Activated CD8-positive, alpha-beta memory T cell treated with anti-CD3 and anti-CD28 coated beads, Interleukin-2, amount 50 U/mL, for 1 hour (primary cell): ENCODE measurements at regions not wholly inside any gene's neighbourhood (a gene's known extent, or its start where the extent isn't known, plus 50 kb on each side); places are given as distances from the start of the nearest gene placed in this dataset.

Source experiments
- DNase-seq: peaks from one replicate; pipeline ENCODE4 v3.0.0-alpha.2; 2020; ENCODE audit errors: extremely low read depth

DNA sequence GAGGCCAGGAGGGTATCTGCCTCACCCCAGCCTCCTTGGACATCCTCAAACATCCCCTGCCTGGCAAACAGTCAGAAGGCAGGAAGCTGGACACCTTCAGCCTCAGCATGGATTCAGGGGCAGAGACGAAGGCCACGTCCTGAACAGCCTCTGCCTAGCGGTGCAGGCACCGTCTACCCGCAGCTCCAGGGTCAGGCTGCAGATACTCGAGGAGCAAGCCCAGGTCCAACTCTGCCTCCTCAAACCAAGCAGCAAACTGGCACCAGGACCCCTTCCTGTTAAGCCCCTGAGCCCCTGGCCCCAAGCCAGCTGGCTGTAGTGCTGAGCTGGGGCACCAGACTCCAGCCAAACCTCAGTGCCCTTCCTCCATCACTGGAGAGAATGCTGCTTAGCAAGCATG is 494.7 kb downstream of the NPHP4 start:
- no peak for DNase-seq

DNA sequence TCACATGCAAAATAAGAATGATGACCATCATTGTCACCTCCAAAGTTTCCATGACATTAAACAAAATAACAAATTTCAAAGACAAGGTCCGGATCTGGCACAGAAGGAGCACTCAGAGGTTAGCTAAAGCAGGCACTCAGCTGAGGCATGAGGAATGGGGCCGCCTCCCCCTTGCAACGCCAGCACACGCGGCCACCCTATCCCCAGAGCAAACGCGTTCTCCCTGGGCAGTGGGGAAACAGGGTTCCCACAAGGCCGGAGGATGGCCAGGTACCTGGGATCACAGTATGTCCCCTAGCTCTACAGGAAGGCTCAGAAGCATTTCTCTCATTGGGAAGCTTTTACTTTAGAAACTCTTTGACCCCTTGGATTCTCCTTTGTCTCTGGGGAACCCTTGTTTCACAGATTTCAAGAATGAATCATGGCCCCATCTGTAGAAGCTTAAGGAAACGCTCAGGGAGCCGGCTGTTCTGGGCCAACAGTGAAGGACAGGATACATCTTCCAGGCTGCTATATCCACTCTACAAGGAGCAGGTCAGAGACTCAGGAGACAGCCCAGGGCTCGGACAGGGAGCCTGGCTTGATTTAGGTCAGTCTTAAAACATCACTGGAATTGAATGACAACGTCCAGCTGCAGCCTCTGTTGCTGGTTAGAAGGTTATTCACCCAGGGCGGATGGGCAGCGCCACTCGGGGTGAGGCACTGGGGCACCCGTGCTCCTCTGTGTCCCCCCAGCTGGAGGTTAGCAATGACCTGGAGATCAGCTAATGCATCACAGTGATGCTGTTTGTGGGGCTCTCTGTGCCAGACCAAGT is 496.4 kb downstream of the NPHP4 start:
- no peak for DNase-seq

DNA sequence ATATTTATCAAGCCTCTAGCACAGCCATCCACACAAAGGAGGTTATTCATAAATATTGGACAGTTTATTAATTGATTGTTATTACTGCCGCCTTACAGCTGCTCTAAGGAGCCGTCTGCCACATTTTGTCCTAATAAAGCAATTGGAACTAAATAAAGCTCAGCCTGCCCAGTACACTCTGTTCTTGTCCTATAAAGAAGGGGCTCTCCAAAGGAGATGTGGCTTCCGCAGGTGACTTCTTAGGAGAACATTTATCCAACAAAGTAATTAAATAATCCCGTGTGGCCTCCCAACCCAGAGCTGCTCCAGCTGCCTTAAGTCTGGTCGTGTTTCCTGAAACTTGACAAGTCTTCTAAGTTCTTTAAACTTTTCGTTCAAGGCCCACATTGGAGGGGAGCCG is 497.7 kb downstream of the NPHP4 start:
- no peak for DNase-seq

DNA sequence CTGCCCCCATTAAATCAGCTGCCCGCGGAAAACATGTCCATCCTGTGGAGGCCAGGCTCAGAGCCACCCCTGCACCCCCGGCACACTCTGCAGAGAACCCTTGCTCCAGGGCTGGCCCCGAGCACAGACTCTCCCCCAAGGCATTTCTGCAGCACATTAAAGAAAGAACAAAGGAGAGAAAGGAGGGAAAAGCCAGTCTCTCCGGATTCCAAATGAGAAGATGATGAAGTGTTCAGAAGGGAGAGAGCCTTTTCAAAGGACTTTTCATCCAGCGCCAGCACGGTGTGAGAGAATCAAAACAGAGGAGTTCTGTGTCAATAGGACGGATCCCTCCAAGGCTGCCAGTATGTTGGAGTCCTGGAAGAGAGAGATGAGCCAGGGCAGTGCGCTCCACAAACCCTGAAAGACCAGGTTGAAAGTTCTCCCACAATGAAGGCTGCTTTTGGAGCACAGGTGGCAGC is 498.3 kb downstream of the NPHP4 start:
- DNase-seq, result no peak

DNA sequence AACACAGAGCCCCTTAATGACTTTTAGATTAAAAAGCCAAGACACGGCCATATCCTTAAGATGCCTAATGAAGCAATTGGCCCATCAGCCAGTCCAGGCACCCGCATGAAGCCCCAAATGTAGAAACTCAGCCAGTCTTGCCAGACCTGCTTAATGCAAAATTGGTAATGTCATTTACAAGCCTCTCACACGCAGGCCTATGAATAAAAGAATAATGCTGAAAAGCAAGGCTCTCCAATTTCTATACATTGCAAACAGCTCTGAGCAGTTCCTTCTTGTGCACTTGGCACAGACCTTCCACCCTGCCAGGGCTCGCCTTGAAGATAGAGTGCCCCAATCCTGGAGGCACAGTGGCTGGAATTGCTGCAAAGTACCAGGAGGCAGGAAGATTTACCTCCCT is 498.9 kb downstream of the NPHP4 start:
- no peak for DNase-seq

DNA sequence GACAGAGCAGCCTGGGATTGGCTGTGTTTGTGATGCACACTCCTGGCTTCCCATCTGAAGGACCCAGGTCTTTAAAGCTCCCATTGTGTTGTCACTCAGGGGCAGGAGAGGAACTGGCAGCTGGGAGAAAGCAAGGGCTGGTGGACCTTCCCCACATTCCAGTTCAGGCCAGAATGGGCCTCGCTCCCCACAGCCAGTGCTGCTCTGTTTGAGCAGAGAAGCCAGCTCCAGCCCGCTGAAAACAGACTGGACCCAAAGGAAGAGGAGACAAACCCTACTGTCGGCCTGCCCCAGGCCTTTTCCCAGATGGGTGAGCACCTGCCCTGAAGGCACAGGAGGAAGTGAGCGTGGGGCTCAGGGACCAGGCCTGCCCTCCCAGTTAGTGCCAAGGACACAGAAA is 499.4 kb downstream of the NPHP4 start:
- DNase-seq, result no peak

DNA sequence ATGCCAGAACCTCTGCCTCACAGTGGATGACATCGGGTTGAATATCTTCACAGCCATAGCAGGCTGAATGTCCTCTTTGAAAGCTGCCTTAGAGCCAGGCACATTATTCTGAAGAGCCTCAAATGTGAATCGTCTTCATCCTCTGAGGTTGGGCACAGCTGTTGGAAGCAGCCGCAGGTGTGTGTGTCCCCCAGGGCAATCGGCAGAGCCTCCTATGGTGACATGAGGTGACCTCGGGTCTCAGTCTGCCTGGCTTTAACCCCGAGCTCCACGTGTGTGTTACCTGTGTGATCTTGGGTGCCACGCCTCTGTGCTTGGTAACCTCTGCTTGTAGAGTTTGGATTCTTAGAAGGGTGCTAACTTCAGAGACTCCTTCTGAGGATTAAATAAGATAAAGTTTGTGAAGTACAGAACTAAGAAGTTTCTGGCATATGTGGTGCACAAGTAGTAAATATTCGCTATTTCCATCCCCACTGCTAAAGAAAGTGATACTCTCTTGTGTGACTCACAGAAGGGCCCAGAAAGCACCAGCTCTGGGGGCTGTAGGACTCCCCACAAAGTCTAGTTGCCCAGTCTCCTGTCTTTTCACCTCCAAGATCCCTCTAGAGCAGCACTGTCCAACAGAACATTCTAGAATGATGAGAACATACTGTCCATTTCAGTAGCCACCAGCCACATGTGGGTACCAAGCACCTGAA is 500.9 kb downstream of the NPHP4 start:
- no peak for DNase-seq

DNA sequence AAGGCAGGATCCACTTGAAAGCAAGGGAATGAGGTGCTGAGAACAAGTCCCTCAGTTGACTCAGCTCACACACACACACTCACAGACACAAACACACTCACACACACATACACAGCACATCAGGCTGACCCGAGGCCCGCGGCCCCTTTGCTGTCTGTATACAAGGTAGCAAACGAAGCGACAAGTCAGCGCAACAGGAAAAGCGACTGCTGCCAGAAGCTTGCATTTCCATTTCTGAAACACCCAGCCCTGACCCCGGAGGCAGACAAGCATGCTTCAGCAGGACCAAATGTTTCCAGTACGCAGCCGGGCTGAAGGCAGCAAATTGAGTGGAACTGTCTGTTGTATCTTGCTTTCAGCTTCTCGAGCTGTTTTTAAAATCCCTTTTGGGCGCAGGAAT is 501.6 kb downstream of the NPHP4 start:
- DNase-seq, result no peak

DNA sequence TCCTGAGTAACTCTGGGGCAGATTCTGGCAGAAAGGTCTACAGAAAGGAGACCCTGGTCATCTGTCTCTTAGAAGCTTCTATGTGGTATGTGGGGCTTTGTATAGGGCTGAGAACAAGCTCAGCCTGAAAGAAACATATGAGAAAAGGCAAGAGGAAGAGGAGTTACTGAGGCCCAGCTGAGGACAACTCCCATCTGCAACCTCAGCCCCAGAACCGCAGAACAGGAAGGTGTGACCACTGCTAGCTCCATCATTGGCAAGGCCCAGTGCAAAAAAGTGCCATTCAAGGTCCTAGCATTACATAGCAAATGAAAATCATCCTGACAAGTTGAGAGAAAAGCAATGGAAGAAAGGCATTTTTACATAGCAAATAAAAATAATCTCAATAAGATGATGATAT is 503.8 kb downstream of the NPHP4 start:
- no peak for DNase-seq

DNA sequence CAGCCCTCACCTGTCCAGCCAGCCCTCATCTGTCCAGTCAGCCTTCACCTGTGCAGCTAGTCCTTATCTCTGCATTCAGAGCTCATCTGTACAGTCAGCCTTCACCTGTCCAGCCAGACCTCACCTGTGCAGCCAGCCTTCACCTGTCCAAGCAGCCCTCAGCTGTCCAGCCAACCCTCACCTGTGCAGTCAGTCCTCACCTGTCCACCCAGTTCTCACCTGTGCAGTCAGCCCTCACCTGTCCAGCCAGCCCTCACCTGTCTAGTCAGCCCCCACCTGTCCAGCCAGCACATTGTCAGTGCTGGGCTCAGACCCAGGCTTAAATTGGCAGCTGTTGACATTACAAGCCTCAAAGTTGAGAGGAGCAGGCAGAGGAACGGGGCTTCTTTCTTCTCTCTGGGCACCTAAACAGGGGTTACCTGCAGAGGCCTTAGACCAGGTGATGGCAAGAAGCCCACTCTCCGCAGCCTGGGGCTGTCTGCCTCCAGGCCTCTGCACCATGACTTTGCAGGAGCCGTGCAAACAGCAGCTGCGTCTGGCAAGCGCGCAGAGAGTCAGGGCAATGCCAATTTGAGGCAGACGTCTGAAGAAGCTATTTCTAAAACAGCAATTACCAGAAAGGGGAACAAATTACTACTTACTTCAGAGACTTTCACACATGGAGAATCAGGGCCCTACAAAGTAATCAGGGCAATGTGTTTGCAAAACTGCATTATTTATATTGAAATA is 506.1 kb downstream of the NPHP4 start:
- DNase-seq, result no peak

DNA sequence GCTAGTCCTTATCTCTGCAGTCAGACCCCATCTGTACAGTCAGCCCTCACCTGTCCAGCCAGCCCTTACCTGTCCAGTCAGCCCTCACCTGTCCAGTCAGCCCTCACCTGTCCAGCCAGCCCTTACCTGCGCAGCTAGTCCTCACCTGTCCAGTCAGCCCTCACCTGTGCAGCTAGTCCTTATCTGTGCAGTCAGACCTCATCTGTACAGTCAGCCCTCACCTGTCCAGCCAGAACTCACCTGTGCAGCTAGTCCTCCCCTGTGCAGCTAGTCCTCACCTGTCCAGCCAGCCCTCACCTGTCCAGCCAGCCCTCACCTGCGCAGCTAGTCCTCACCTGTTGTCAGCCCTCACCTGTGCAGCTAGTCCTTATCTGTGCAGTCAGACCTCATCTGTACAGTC is 506.8 kb downstream of the NPHP4 start:
- DNase-seq, result no peak

DNA sequence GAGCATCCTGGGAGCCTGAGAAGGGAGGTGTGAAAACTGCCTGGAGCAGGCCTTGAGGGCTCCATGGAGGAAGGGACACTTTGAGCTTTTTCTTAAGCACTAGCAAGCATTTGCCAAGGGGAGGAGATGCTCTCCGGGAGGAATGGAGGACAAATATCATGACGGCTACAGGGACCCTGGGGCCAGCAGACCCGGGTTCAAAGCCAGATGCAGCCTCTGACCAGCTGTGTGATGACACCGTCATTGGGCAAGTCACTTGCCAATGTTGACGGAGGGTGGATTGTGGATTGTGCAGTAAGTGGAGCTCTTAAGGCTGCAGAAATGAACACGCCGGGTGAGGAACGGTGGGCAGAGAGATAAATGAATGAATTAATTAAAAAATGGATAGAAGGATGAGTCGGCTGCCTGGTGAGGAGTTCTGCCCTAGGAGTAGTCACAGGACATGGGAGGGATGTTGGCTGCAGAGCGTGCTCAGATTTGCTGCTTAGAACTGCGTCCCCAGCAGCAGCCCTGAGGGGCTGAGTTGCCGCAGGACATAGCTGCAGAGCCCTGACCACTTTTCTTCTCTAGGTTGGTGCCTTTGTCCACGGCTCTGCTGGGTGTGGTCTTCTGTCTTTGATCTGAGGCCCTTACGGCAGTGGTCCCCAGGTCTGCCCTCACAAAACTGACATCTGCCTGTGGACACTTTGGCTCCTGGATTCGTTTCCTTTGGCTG is 507.6 kb downstream of the NPHP4 start:
- no peak for DNase-seq

DNA sequence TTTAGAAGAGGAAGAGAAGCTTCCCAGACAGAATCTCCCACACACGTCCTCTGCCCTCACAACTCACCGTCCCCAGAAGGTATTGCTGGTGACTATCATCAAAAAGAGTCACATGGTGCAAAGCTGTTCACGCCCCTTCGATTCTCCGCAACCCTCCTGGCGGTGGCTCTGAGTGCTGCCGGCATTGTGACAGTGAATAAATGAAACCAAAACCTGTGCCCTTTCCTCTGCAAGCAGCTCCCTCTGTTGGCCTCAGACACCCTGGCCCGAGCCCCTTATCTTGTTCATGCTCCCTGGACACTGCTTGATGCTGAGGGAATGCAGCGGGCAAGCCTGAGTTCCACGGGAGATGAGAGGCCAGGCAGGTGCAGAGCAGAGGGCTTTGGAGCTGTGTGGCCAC is 510.3 kb downstream of the NPHP4 start:
- DNase-seq, result peak; percentile 3

DNA sequence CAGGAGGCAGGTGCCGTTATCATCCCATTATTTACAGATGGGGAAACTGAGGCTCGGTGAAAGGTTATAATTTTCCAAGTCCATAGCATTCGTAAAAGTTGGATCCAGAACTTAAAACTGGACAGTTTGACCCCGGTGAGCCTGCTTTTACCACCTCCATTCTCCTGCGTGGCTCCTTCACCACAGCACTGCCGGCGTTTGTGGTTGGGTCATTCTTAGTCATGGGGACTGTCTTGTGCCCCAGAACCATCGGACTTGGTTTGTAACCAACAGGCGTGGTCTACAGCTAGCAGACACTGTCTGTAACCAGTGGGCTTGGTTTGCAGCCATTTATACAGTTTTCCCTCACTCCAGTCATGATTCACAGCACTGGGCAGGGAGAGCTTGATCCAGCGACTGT is 511.3 kb downstream of the NPHP4 start:
- DNase-seq, result no peak

DNA sequence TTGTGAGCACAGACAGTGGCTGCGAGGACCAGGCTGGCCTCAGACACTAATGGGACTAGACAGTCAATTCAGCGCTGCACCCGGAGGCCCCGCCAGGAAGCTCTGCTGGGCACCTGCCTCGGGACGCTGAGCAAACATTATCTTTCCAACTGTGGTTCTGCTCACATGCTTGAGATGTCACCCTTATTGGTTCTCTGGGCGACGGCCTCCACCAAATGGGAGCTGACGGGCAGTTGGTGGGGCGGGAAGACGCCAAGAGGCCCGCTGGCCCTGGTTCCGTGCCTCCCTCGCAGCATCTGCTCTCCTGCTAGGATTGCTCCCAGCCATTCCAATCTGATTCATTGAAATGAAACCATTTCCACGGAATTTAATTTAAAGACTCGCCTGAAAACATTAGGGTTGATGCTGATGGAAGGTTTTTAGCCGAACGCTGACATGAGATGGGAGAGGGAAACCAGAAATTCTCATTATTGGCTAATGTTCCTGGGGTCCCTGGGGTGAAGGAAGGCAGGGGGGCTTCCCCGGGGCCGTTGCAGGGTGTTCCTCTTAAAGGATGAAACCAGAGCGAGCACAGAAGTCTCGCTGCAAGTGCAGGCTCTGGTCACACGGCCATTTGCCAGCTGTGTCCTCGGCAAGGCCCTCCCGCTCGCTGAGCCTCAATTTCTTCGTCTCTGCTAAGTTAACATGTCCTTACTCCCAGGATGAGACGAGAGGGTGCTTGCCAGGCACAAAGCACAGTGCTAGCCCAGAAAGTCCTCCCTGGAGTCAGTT is 512.2 kb downstream of the NPHP4 start:
- no peak for DNase-seq

DNA sequence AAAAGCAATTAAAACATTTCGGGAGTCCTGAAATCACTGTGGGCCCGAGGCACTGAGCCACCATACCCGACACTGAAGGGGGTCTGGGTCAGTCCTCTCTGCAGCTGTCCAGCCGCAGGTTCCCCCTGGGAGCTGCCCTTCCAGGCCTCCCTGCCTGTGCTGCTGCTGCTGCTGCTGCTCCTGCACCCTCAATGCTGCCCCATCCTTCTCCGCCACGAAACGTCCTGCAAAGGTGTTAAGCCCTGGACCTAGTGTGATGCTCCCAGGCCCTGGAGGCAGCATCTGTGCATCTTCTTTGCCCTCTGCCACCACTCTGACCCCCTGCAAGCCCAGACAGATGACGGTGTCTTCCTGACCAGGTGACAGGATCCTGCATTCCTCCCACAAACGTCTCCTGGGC is 513.3 kb downstream of the NPHP4 start:
- no peak for DNase-seq

DNA sequence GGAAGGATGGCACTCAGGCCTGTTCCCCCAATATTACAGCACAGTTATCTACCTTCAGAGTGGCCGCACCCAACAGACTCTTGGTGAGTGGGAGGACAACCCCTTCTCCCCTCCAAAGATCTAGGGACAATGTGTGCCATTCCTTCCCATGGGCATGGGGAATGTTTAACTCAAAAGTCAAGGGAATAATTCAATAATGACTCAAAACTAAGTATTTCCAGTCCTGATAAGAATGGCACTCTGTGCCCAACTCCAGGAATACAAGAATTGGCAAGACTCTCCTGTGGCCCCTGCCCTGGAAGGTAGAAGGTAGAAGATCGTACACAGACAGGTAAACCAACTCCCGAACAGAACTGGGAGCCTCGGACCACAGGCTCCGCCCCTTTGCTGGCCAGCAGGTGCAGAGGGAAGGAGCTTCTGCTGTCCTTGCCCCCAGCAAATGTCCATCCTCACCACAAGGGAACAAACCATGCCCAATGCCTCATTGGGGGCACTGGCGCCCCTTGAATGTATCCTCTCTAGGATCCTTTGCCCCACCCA is 514.0 kb downstream of the NPHP4 start:
- DNase-seq, result no peak

DNA sequence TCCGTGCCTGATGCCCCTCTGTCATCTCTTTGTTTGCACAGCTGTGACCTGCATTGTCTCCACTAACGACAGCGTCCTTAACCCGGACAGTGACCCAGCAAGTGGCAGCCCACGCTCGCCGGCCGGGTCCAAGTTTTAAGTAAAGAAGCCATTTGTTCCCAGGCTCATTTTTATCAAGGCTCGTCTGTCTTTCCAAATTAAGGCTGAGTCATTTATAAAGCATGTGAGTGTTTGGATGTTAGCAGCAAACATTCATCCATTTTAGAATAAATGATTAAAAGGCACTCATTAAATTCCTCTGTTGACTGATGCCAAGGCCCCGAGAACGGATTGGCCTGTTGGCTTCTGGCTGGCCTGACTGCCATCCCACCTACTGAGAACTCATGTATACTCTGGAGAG is 514.5 kb downstream of the NPHP4 start:
- no peak for DNase-seq

DNA sequence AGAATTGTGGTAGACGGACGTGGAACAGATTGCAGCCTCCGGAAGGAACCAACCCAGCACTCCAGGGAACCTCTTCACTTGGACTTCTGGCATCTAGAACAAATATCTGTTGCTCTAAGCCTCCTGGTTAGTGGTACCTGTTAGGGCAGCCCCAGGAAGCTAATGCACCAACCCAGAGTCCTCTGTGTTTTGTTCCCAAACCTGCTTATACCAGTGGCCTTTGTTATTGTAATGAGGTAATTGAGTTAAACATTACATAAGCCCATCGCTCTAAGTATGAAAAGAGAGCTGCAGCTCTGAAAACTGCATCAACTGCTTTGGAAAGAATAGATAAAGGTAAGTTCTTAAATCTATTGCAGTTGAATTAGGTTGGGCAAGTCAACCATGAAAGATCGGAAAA is 516.7 kb downstream of the NPHP4 start:
- no peak for DNase-seq

DNA sequence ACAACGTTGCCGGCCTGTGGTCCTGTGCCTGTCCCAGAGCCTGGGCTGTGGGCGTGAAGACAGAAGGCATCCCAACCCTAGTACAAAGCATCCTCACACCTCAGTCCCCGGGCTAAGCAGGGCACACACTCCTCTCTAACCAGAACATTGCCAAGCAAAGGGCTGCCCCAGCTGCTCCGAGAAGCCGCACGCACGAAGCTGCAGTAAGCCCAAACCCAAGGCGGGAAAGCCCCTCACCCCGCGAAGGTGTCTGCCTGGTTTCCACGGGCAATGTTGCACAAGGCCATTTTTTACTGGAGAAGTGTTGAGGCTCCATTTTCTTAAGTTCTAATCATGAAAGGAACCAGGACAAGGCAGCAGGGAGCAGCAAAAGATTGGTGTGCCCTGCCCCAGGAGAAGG is 519.0 kb downstream of the NPHP4 start:
- no peak for DNase-seq

DNA sequence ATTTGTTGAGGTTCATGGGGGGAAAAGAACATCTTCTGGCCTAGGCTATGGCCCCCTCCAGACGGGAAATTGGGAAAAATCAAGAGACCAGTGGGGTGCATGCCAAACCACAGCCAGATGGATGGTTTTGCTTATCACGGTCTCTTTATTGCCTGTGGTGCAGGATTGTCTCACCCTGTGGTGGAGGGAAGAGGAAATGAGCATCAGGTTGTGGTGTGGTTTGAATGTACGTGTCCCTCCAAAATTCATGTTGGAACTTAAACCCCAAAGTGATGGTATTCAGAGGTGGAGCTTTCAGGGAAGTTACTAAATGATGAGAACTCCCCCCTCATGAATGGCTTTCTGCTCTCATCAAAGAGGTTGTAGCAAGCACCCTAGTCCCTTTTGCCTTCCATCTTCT is 525.7 kb downstream of the NPHP4 start:
- no peak for DNase-seq
